ENCODE measurements at regions not wholly inside any gene's neighbourhood (a gene's known extent, or its start where the extent isn't known, plus 50 kb on each side); places are given as distances from the start of the nearest gene placed in this dataset.

GRCh38 chr17:72182371-72182873 is 61.6 kb downstream of the SOX9 start:
- BruUV-seq (replicated peaks), result no TSS peak
- Mint-ChIP-seq H3K36me3 (ENCODE audit: insufficient read depth, unreplicated experiment) (no peaks in the 10 kb centered on the region), H3K4me3 (ENCODE audit: unreplicated experiment) (no peak overlapping the region), H3K27me3 (ENCODE audit: insufficient read depth, unreplicated experiment) (no peaks in the 10 kb centered on the region), H3K27ac (ENCODE audit: low read depth, unreplicated experiment) (no peak overlapping the region), H3K4me1 (ENCODE audit: insufficient read depth, unreplicated experiment) (no peaks in the 10 kb centered on the region), H3K9me3 (ENCODE audit: unreplicated experiment) (peaks cover 8% of the 10 kb centered on the region)
- TF ChIP-seq CTCF (IDR thresholded peaks at IDR 0.05; ENCODE audit: unreplicated experiment), result no peak
- intact Hi-C loops (cut with micrococcal nuclease), result no loop called here
- ChIA-PET POLR2A (no interaction called here), CTCF (interaction anchor here (0.5 to 0.7 kb wide), 2 partner anchors 346 to 974 kb away, joined by 3 to 4 read pairs; no protein-coding TSS in a partner anchor)
- no peak for DNase-seq (ENCODE audit: unreplicated experiment)

GRCh38 chr17:72183194-72183685 is 62.4 kb downstream of the SOX9 start:
- DNase-seq (ENCODE audit: unreplicated experiment), result no peak
- BruUV-seq (replicated peaks), result no TSS peak
- Mint-ChIP-seq H3K4me1 (ENCODE audit: insufficient read depth, unreplicated experiment) (no peaks in the 10 kb centered on the region), H3K27me3 (ENCODE audit: insufficient read depth, unreplicated experiment) (no peaks in the 10 kb centered on the region), H3K36me3 (ENCODE audit: insufficient read depth, unreplicated experiment) (no peaks in the 10 kb centered on the region), H3K27ac (ENCODE audit: low read depth, unreplicated experiment) (no peak overlapping the region), H3K4me3 (ENCODE audit: unreplicated experiment) (no peak overlapping the region), H3K9me3 (ENCODE audit: unreplicated experiment) (peaks cover 8% of the 10 kb centered on the region)
- TF ChIP-seq CTCF (IDR thresholded peaks at IDR 0.05; ENCODE audit: unreplicated experiment), result no peak
- intact Hi-C loops (cut with micrococcal nuclease), result no loop called here
- ChIA-PET POLR2A (no interaction called here), CTCF (interaction anchor here (0.5 kb wide), 1 partner anchor 973 kb away, joined by 3 read pairs; no protein-coding TSS in a partner anchor)

GRCh38 chr17:72184805-72185204 is 64.0 kb downstream of the SOX9 start:
- POLR2A ChIA-PET, result no interaction called here
- peaks cover 8% of the 10 kb centered on the region for H3K9me3 Mint-ChIP-seq (ENCODE audit: unreplicated experiment)
- BruUV-seq (replicated peaks), result no TSS peak
- CTCF ChIA-PET, result no interaction called here
- H3K27ac Mint-ChIP-seq (ENCODE audit: low read depth, unreplicated experiment), result no peak overlapping the region
- H3K4me1 Mint-ChIP-seq (ENCODE audit: insufficient read depth, unreplicated experiment), result no peaks in the 10 kb centered on the region
- DNase-seq (ENCODE audit: unreplicated experiment), result no peak
- no peak for TF ChIP-seq CTCF (IDR thresholded peaks at IDR 0.05; ENCODE audit: unreplicated experiment)
- intact Hi-C loops (cut with micrococcal nuclease), result no loop called here
- H3K4me3 Mint-ChIP-seq (ENCODE audit: unreplicated experiment), result no peak overlapping the region
- H3K36me3 Mint-ChIP-seq (ENCODE audit: insufficient read depth, unreplicated experiment), result no peaks in the 10 kb centered on the region
- no peaks in the 10 kb centered on the region for H3K27me3 Mint-ChIP-seq (ENCODE audit: insufficient read depth, unreplicated experiment)

- BruUV-seq (replicated peaks), result no TSS peak
- CTCF ChIA-PET, result no interaction called here
- intact Hi-C loops (cut with micrococcal nuclease), result no loop called here
- Mint-ChIP-seq H3K27me3 (ENCODE audit: insufficient read depth, unreplicated experiment) (no peaks in the 10 kb centered on the region), H3K4me1 (ENCODE audit: insufficient read depth, unreplicated experiment) (no peaks in the 10 kb centered on the region), H3K27ac (ENCODE audit: low read depth, unreplicated experiment) (no peak overlapping the region), H3K4me3 (ENCODE audit: unreplicated experiment) (no peak overlapping the region), H3K9me3 (ENCODE audit: unreplicated experiment) (peaks cover 8% of the 10 kb centered on the region), H3K36me3 (ENCODE audit: insufficient read depth, unreplicated experiment) (no peaks in the 10 kb centered on the region)
- no peak for DNase-seq (ENCODE audit: unreplicated experiment)
- TF ChIP-seq CTCF (IDR thresholded peaks at IDR 0.05; ENCODE audit: unreplicated experiment), result no peak
- POLR2A ChIA-PET, result no interaction called here
Observed at GRCh38 chr17:72185564-72185963, 64.7 kb downstream of the SOX9 start.
